Retinal pigment epithelial cell (primary cell): ENCODE measurements at regions not wholly inside any gene's neighbourhood (a gene's known extent, or its start where the extent isn't known, plus 50 kb on each side); places are given as distances from the start of the nearest gene placed in this dataset.

Source experiments
- DNase-seq: peaks from one replicate; pipeline ENCODE4 v3.0.0-alpha.2; 2010; ENCODE audit warnings: low read depth
- H3K4me3 ChIP-seq: 2 replicates; pipeline ENCODE4 v1.5.1; 2011; ENCODE audit warnings: mild to moderate bottlenecking, low read length, control low read depth, moderate library complexity
- CTCF ChIP-seq: conservative IDR thresholded peaks from 2 replicates; pipeline ENCODE4 v1.5.1; 2011; ENCODE audit warnings: low read depth, low read length, control low read depth, inconsistent platforms

GRCh38 chr7:95684505-95684904, 87.8 kb upstream of the DYNC1I1 start:
- TF ChIP-seq CTCF, result no peak
- no peak for DNase-seq
- H3K4me3 ChIP-seq, result no peak overlapping the region

- peak; percentile 56 for TF ChIP-seq CTCF
- DNase-seq, result no peak
- H3K4me3 ChIP-seq, result no peak overlapping the region
Observed at GRCh38 chr7:95684037-95684436, 87.7 kb upstream of the PDK4 start.

- no peak for TF ChIP-seq CTCF
- no peak overlapping the region for H3K4me3 ChIP-seq
- DNase-seq, result no peak
Observed at GRCh38 chr7:95682913-95683312, 86.6 kb upstream of the PDK4 start.

- no peak overlapping the region for H3K4me3 ChIP-seq
- no peak for TF ChIP-seq CTCF
- DNase-seq, result no peak
Observed at GRCh38 chr7:95676691-95677090, 80.4 kb upstream of the PDK4 start.

- no peak for DNase-seq
- no peak for TF ChIP-seq CTCF
- H3K4me3 ChIP-seq, result no peak overlapping the region
Observed at GRCh38 chr7:95675632-95676031, 79.3 kb upstream of the PDK4 start.

- no peak for DNase-seq
- no peak for TF ChIP-seq CTCF
- H3K4me3 ChIP-seq, result no peak overlapping the region
Observed at GRCh38 chr7:95675016-95675415, 78.7 kb upstream of the PDK4 start.

GRCh38 chr7:95674101-95674500, 77.8 kb upstream of the PDK4 start:
- DNase-seq, result no peak
- TF ChIP-seq CTCF, result no peak
- no peak overlapping the region for H3K4me3 ChIP-seq
